Stimulated activated naive B cell treated with anti-CD40 and anti-IgM and Interleukin-4, amounts not matched to agents 10 μg/mL and 1 μg/mL and 100 μg/mL, for 72 hours (primary cell): ENCODE measurements at regions not wholly inside any gene's neighbourhood (a gene's known extent, or its start where the extent isn't known, plus 50 kb on each side); places are given as distances from the start of the nearest gene placed in this dataset.

Source experiments
- ATAC-seq, 2 donors: fragments of 150-1000 bp; cut with Tn5 transposase; replicated peaks; 2 replicates each; pipeline ENCODE4 v1.10.0; 2021; ENCODE audit warnings: moderate library complexity in 1 of 2
- DNase-seq: peaks from one replicate; pipeline ENCODE4 v3.0.0; 2021
- H3K27ac Mint-ChIP-seq: one replicate; pipeline ENCODE4 v1.8.0; 2022; ENCODE audit warnings: mild to moderate bottlenecking, mixed read lengths
- H3K27me3 Mint-ChIP-seq, 2 donors: one replicate each; pipeline ENCODE4 v1.8.0; 2022; ENCODE audit warnings: mixed read lengths in 2 of 2
- H3K36me3 Mint-ChIP-seq, 2 donors: one replicate each; pipeline ENCODE4 v1.8.0; 2022; ENCODE audit warnings: mixed read lengths in 2 of 2, mild to moderate bottlenecking in 1 of 2
- H3K4me1 Mint-ChIP-seq, 2 donors: one replicate each; pipeline ENCODE4 v1.8.0; 2022; ENCODE audit warnings: mixed read lengths in 2 of 2, mild to moderate bottlenecking in 1 of 2
- H3K4me3 Mint-ChIP-seq, 2 donors: one replicate each; pipeline ENCODE4 v1.8.0; 2022; ENCODE audit warnings: mild to moderate bottlenecking in 2 of 2, mixed read lengths in 2 of 2, moderate library complexity in 1 of 2
- H3K9me3 Mint-ChIP-seq, 2 donors: one replicate each; pipeline ENCODE4 v1.8.0; 2022; ENCODE audit warnings: mixed read lengths in 2 of 2, mild to moderate bottlenecking in 1 of 2

GRCh38 chr9:86754581-86755560 is 192.4 kb downstream of the GAS1 start:
- Mint-ChIP-seq H3K4me3 (no peak overlapping the region), H3K27me3 (no peaks in the 10 kb centered on the region), H3K4me1 (no peaks in the 10 kb centered on the region), H3K27ac (no peak overlapping the region), H3K36me3 (no peaks in the 10 kb centered on the region), H3K9me3 (peaks cover 0 to 2% of the 10 kb centered on the region in 2 donors)
- no peak for DNase-seq
- no peak for ATAC-seq

DNA sequence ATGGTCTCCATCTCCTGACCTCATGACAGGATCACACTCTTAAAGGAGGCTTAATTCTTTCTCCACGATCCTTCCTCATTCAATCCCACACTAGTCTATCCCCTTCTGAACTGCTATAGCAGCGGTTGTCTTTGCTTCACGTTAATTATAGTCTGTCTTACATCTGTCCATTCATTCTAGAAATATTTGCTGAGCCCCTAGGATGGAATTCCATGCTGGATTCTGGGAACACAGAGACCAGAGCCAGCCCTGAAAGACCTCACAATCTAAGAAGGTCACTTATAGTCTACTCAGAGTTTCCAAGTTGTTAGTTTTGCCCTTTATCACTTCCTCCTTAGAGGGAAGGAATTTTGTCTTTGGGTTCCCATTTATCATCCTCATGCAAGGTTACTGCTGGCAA is 193.5 kb downstream of the GAS1 start:
- ATAC-seq (no peak), DNase-seq (no peak)
- no peaks in the 10 kb centered on the region for H3K4me1 Mint-ChIP-seq
- H3K9me3 Mint-ChIP-seq = peaks cover 0 to 2% of the 10 kb centered on the region in 2 donors
- no peak overlapping the region for H3K4me3 Mint-ChIP-seq
- H3K36me3 Mint-ChIP-seq = no peaks in the 10 kb centered on the region
- no peak overlapping the region for H3K27ac Mint-ChIP-seq
- no peaks in the 10 kb centered on the region for H3K27me3 Mint-ChIP-seq

GRCh38 chr9:86752733-86753132 is 194.6 kb downstream of the GAS1 start:
- no peak for DNase-seq
- Mint-ChIP-seq H3K36me3 (no peaks in the 10 kb centered on the region), H3K9me3 (peaks cover 0 to 2% of the 10 kb centered on the region in 2 donors), H3K4me1 (no peaks in the 10 kb centered on the region), H3K4me3 (no peak overlapping the region), H3K27ac (no peak overlapping the region), H3K27me3 (no peaks in the 10 kb centered on the region)
- no peak for ATAC-seq

DNA sequence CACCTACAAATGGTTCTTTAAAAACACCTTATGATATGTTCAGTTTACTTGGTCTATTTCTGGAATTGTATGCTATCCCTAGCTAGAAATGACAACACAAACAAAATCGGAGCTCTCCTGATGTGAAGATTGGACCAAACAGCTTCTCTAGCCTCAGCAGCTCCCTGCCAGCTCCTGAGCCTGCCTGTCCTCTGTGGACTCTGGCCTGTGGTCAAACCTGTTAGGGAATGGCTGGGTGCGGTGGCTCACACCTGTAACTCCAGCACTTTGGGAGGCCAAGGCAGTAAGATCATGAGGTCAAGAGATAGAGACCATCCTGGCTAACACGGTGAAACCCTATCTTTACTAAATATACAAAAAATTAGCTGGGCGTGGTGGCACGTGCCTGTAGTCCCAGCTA is 195.3 kb downstream of the GAS1 start:
- Mint-ChIP-seq H3K4me3 (no peak overlapping the region), H3K27me3 (no peaks in the 10 kb centered on the region), H3K27ac (no peak overlapping the region), H3K36me3 (no peaks in the 10 kb centered on the region), H3K9me3 (peaks cover 0 to 2% of the 10 kb centered on the region in 2 donors), H3K4me1 (no peaks in the 10 kb centered on the region)
- DNase-seq (no peak), ATAC-seq (no peak)

GRCh38 chr9:86751207-86751606 is 196.1 kb downstream of the GAS1 start:
- Mint-ChIP-seq H3K27ac (no peak overlapping the region), H3K4me1 (no peaks in the 10 kb centered on the region), H3K36me3 (no peaks in the 10 kb centered on the region), H3K27me3 (no peaks in the 10 kb centered on the region), H3K4me3 (no peak overlapping the region), H3K9me3 (peaks cover 0 to 2% of the 10 kb centered on the region in 2 donors)
- DNase-seq = no peak
- no peak for ATAC-seq

DNA sequence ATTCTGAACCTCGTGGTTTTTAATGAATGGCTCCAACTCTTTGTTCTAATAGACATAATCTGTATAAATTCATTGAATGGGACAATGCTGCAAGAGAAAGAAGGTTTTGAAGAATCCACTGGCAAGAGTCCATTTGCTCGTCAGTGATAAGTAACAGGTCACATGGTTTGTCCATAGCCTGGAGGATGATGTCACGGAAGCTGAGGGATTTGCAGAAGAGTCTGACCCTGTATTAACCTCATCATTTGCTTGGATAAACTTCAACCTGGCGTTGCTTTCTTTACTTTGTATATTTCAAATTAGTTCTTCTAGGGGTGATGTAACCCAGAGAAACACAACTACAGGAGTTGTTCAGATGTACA is 197.4 kb downstream of the GAS1 start:
- Mint-ChIP-seq H3K27me3 (no peaks in the 10 kb centered on the region), H3K36me3 (no peaks in the 10 kb centered on the region), H3K4me3 (no peak overlapping the region), H3K9me3 (peaks cover 0 to 2% of the 10 kb centered on the region in 2 donors), H3K27ac (no peak overlapping the region), H3K4me1 (no peaks in the 10 kb centered on the region)
- ATAC-seq (no peak), DNase-seq (no peak)

- Mint-ChIP-seq H3K36me3 (no peaks in the 10 kb centered on the region), H3K9me3 (peaks cover 0 to 2% of the 10 kb centered on the region in 2 donors), H3K27me3 (no peaks in the 10 kb centered on the region), H3K4me1 (no peaks in the 10 kb centered on the region), H3K4me3 (no peak overlapping the region), H3K27ac (no peak overlapping the region)
- ATAC-seq (no peak), DNase-seq (no peak)
Observed at GRCh38 chr9:86749161-86749893, 198.0 kb downstream of the GAS1 start.

- no peaks in the 10 kb centered on the region for H3K4me1 Mint-ChIP-seq
- H3K27ac Mint-ChIP-seq = no peak overlapping the region
- H3K27me3 Mint-ChIP-seq = no peaks in the 10 kb centered on the region
- DNase-seq (no peak), ATAC-seq (no peak)
- no peak overlapping the region for H3K4me3 Mint-ChIP-seq
- peaks cover 0 to 4% of the 10 kb centered on the region in 2 donors for H3K9me3 Mint-ChIP-seq
- H3K36me3 Mint-ChIP-seq = no peaks in the 10 kb centered on the region
Observed at GRCh38 chr9:86747711-86748110, 199.6 kb downstream of the GAS1 start.

DNA sequence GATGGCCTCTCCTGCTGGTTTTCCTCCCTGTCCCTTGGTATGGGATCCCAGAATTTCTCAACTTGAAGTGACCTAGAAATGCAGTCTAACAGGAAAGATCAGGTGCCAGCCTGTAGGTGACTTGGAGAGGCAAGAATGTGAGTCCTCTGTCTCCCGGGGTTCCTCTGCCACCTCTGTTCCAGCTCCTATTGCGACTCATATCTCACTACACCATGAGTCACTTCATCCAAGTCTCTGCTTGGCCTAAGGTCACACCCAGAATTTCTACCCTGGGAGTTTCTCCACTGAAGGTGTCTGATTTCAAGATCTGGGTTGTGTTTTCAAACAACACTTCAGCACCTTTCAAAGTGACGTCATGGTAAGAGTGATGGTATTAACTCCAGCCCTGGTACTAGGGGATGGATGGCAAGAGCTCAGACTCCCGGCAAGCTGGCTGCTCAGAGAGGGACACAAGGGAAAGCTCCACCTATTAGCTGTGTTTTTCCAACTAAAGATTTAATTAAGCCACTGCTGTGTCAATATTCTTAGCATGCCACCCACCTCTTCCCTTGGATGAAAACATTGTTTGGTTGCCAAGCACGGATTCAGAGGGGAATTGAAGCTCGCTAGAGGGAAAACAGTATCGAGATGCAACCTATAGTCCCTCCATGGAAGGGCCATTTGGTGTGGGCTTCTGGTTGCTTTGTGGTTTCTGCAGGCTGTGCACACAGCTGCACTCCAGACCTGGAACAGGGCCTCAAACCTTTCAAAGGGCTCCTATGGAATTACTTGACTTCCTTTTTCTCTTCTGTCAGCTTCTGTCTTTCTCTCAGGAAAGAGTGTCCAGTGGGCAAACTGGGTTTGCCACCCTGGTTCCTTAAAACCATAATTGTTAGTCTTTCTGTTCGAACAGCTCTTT is 205.7 kb downstream of the GAS1 start:
- DNase-seq (no peak), ATAC-seq (no peak)
- Mint-ChIP-seq H3K27me3 (no peaks in the 10 kb centered on the region), H3K4me1 (no peaks in the 10 kb centered on the region), H3K36me3 (no peaks in the 10 kb centered on the region), H3K27ac (no peak overlapping the region), H3K4me3 (no peak overlapping the region), H3K9me3 (peaks cover 3 to 10% of the 10 kb centered on the region in 2 donors)

DNA sequence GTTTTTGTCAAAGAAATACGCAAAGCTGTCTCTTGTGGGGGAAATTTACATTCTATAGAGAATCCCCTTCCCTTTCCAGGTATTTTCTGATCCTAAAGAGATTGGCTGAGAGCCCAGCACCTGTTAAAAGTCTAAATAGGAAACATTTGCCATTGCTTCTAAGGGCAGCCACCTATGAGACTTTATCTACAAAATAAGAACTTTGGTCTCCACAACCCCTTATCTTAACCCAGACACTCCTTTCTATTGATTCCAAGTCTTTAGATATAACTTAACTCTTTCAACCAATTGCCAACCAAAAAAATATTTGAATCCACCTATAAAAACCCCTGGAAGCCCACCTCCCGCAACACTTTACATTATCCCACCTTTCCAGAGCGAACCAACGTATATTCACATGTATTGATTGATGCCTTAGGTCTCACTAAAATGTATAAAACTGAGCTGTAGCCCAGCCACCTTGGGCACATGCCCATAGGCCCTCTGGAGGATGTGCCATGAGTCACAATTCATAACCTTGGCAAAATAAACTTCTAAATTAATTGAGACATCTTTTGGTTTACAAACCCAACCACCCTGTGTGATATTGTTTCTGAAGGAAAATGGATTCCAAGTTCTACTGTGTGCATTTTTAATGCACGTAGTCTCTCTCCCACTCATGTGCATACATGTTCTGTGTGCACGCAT is 211.4 kb downstream of the GAS1 start:
- Mint-ChIP-seq H3K27me3 (no peaks in the 10 kb centered on the region), H3K36me3 (no peaks in the 10 kb centered on the region), H3K4me1 (no peaks in the 10 kb centered on the region), H3K27ac (no peak overlapping the region), H3K4me3 (no peak overlapping the region), H3K9me3 (peaks cover 3 to 12% of the 10 kb centered on the region in 2 donors)
- DNase-seq (no peak), ATAC-seq (no peak)

DNA sequence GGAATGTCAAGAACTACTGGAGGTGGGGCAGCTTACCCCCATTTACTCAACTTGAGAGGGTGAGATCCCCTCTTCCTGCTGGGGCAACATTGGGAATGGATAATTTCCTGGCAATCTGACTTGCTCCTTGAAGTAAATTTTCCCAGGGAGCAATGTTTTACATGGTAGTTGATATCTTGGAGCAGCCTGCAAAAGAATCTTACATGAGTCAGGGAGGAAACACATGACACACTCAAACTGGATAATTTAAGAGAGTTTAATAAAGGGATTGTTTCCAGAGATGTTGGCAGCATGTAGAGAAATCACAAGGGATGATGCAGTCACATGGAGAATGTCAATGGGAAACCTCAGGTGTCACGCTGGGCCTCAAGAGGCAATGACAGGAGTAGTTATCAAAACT is 212.5 kb downstream of the GAS1 start:
- Mint-ChIP-seq H3K27ac (no peak overlapping the region), H3K4me1 (no peaks in the 10 kb centered on the region), H3K36me3 (no peaks in the 10 kb centered on the region), H3K4me3 (no peak overlapping the region), H3K27me3 (no peaks in the 10 kb centered on the region), H3K9me3 (peaks cover 3 to 11% of the 10 kb centered on the region in 2 donors)
- DNase-seq (no peak), ATAC-seq (no peak)

GRCh38 chr9:86733929-86734328 is 213.4 kb downstream of the GAS1 start:
- H3K36me3 Mint-ChIP-seq = no peaks in the 10 kb centered on the region
- DNase-seq = no peak
- no peaks in the 10 kb centered on the region for H3K27me3 Mint-ChIP-seq
- no peak for ATAC-seq
- no peak overlapping the region for H3K4me3 Mint-ChIP-seq
- H3K27ac Mint-ChIP-seq = no peak overlapping the region
- no peaks in the 10 kb centered on the region for H3K4me1 Mint-ChIP-seq
- peaks cover 3 to 10% of the 10 kb centered on the region in 2 donors for H3K9me3 Mint-ChIP-seq

DNA sequence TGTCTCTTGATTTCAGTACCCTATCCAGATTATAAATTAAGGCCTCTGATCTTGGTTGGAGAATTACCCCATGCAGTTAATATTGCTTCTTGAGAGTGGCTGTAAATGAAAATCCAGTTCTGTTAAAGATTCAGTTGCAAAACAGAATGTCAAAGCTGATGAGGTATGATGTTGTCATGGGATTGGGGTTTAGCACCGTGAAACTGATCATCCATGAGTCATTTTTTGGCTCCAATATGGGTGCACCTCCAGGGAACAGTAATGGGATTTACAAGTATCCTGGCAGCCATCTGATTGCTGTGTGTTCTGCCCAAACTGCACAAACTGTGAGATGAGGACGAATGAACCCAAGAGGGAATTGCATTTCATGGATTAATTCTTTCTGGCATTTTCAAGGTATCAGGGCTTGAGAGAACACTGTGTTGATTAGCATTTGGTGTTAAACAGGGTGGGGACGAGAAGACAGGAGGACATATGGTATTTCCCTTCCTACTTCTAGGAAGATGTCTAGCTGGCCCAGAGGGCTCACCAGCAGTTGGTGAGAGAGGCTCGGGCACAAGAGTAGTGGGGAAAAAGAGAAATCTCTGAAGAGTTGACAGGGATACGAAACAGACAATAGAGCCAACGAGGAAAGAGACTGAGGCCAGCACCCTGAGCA is 214.7 kb downstream of the GAS1 start:
- Mint-ChIP-seq H3K9me3 (peaks cover 0 to 4% of the 10 kb centered on the region in 2 donors), H3K36me3 (no peaks in the 10 kb centered on the region), H3K4me3 (no peak overlapping the region), H3K27me3 (peaks cover 0 to 3% of the 10 kb centered on the region in 2 donors), H3K27ac (no peak overlapping the region), H3K4me1 (no peaks in the 10 kb centered on the region)
- ATAC-seq (no peak), DNase-seq (no peak)
